Tibial nerve (tissue), 3 donors: ENCODE measurements at regions not wholly inside any gene's neighbourhood (a gene's known extent, or its start where the extent isn't known, plus 50 kb on each side); places are given as distances from the start of the nearest gene placed in this dataset.

Experiments
- POLR2A ChIP-seq, 2 donors: fragments of 450-650 bp; IDR thresholded peaks; one replicate each; pipeline ENCODE4 v1.6.1; 2017; ENCODE audit warnings: antibody characterized with exemption in 2 of 2, mild to moderate bottlenecking in 2 of 2, moderate library complexity in 2 of 2
- TF ChIP-seq, protein P1 (sequence below), 5 experiments: fragments of 200-600 bp in 3 of 5; fragments of 450-650 bp in 2 of 5; sonication (generic) in 3 of 5; IDR thresholded peaks; one replicate each; pipeline ENCODE4 v1.5.1; 2016 to 2019; ENCODE audit warnings: antibody characterized with exemption in 5 of 5, mild to moderate bottlenecking in 3 of 5, moderate library complexity in 2 of 5

DNA sequence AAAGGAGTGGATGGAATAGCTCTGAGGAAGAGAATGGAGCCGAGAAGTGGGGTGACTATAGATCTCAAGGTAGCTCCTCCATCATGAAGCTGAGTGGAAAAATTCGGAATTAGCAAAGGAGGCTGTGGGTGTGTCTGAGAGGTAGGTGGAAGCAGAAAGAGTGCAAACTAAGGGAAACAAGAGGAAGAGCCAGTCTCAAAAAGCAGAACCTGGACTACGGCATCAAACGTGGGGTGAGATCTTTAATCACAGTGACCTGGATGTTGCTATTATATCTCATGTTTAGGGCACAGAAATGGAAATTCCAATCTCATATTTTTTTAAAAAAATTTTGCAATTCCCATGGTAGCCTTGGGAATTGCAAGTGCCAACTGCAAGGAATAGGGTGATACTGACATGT is 162.5 kb upstream of the RASGEF1B start:
- TF ChIP-seq, protein P1, sequence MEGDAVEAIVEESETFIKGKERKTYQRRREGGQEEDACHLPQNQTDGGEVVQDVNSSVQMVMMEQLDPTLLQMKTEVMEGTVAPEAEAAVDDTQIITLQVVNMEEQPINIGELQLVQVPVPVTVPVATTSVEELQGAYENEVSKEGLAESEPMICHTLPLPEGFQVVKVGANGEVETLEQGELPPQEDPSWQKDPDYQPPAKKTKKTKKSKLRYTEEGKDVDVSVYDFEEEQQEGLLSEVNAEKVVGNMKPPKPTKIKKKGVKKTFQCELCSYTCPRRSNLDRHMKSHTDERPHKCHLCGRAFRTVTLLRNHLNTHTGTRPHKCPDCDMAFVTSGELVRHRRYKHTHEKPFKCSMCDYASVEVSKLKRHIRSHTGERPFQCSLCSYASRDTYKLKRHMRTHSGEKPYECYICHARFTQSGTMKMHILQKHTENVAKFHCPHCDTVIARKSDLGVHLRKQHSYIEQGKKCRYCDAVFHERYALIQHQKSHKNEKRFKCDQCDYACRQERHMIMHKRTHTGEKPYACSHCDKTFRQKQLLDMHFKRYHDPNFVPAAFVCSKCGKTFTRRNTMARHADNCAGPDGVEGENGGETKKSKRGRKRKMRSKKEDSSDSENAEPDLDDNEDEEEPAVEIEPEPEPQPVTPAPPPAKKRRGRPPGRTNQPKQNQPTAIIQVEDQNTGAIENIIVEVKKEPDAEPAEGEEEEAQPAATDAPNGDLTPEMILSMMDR (IDR thresholded peaks at IDR 0.05): no peak
- no peak for TF ChIP-seq POLR2A (IDR thresholded peaks at IDR 0.05)
